ENCODE measurements at regions not wholly inside any gene's neighbourhood (a gene's known extent, or its start where the extent isn't known, plus 50 kb on each side); places are given as distances from the start of the nearest gene placed in this dataset.

DNA sequence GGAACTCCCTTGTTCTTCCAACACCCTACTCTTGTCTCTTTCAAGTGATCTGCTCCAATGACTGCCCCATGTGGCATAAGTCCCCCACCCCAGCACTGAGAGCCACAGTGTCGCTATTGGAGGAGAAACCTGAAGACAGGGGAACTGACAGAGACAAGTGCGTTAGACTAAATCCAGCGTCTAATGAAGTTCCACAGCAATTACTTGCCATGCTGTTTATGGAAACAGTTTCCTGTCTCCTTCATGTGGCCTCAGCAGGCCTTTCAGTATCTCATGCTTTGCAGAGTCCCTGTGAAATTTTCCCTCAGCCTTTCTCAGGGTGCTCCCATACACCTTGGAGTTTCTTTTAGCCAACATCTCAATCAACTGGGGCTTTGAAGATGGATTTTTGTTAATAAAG lies 277.4 kb downstream of the ETS1 start:
- no peak for ATAC-seq (ENCODE audit: insufficient read depth, low FRiP score)
- TF ChIP-seq, protein P1, sequence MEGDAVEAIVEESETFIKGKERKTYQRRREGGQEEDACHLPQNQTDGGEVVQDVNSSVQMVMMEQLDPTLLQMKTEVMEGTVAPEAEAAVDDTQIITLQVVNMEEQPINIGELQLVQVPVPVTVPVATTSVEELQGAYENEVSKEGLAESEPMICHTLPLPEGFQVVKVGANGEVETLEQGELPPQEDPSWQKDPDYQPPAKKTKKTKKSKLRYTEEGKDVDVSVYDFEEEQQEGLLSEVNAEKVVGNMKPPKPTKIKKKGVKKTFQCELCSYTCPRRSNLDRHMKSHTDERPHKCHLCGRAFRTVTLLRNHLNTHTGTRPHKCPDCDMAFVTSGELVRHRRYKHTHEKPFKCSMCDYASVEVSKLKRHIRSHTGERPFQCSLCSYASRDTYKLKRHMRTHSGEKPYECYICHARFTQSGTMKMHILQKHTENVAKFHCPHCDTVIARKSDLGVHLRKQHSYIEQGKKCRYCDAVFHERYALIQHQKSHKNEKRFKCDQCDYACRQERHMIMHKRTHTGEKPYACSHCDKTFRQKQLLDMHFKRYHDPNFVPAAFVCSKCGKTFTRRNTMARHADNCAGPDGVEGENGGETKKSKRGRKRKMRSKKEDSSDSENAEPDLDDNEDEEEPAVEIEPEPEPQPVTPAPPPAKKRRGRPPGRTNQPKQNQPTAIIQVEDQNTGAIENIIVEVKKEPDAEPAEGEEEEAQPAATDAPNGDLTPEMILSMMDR (IDR thresholded peaks at IDR 0.05; ENCODE audit: control extremely low read depth, extremely low read depth) = no peak
- Histone ChIP-seq H3K27me3 (ENCODE audit: control insufficient read depth in 3 of 3, insufficient read depth in 3 of 3, low read length in 2 of 3) (no peaks in the 10 kb centered on the region), H3K36me3 (ENCODE audit: control insufficient read depth in 4 of 4, insufficient read depth in 4 of 4, low read length in 4 of 4) (no peaks in the 10 kb centered on the region), H3K9ac (ENCODE audit: insufficient read depth in 1 of 2, low read length in 2 of 2) (no peak overlapping the region), H3K27ac (ENCODE audit: low read depth in 1 of 2, low read length in 1 of 2) (no peak overlapping the region), H3K9me3 (ENCODE audit: control insufficient read depth in 4 of 4, insufficient read depth in 3 of 4, low read length in 3 of 4) (peaks cover 0 to 5% (median 2%) of the 10 kb centered on the region in 4 donors), H3K4me1 (ENCODE audit: control insufficient read depth in 5 of 5, insufficient read depth in 5 of 5, low read length in 5 of 5) (no peaks in the 10 kb centered on the region), H3K4me3 (no peak overlapping the region)
- 73 to 75% methylated on average over 3 of the region's 3 CpGs for WGBS, 2 donors
- DNase-seq = no peak

DNA sequence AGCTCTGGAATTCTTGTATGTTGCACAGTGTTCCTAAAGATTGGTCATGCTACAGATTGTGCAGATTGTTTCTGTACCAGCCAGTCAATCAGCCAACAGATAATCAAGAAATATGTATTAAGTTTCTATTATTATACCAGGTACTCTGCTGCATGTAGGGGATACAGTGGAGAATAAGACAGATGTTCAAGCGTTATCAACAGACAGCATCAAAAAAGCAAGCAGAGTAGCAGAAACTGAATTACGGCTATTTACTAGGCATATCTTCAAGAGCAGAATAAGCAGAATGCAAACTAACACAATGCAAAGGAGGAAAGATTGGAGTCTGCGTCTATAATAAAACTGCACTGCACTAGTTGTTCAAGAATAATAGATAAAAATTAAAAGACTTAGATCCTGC lies 278.6 kb downstream of the ETS1 start:
- no peak for DNase-seq
- no peaks in the 10 kb centered on the region for H3K36me3 ChIP-seq (ENCODE audit: control insufficient read depth in 4 of 4, insufficient read depth in 4 of 4, low read length in 4 of 4)
- no peak overlapping the region for H3K4me3 ChIP-seq
- no peak for ATAC-seq (ENCODE audit: insufficient read depth, low FRiP score)
- H3K9ac ChIP-seq (ENCODE audit: insufficient read depth in 1 of 2, low read length in 2 of 2) = no peak overlapping the region
- H3K27me3 ChIP-seq (ENCODE audit: control insufficient read depth in 3 of 3, insufficient read depth in 3 of 3, low read length in 2 of 3) = no peaks in the 10 kb centered on the region
- H3K4me1 ChIP-seq (ENCODE audit: control insufficient read depth in 5 of 5, insufficient read depth in 5 of 5, low read length in 5 of 5) = no peaks in the 10 kb centered on the region
- H3K9me3 ChIP-seq (ENCODE audit: control insufficient read depth in 4 of 4, insufficient read depth in 3 of 4, low read length in 3 of 4) = no peaks in the 10 kb centered on the region
- TF ChIP-seq, protein P1 (IDR thresholded peaks at IDR 0.05; ENCODE audit: control extremely low read depth, extremely low read depth) = no peak
- H3K27ac ChIP-seq (ENCODE audit: low read depth in 1 of 2, low read length in 1 of 2) = no peak overlapping the region
- WGBS, 2 donors = 93 to 95% methylated on average over 3 of the region's 3 CpGs

DNA sequence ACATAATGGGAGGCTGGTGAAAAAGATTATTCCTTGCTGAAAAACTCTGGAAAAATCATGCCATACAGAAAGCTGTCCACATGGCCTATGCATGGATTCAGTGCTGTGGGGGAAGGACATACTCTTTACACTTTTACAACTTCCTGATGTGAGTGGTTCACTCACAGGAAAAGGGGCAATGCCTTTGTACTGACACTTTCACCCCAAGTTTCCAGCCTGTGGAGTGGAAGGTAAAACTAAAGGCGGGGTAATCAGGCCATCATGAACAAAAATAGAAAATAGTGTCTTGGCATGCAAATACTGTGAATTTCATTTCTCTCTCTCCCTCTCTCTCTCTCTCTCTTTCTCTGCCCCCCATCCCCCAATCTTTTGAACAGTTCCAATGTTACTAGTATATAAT lies 281.8 kb downstream of the ETS1 start:
- TF ChIP-seq, protein P1 (IDR thresholded peaks at IDR 0.05; ENCODE audit: control extremely low read depth, extremely low read depth) = no peak
- Histone ChIP-seq H3K9me3 (ENCODE audit: control insufficient read depth in 4 of 4, insufficient read depth in 3 of 4, low read length in 3 of 4) (no peaks in the 10 kb centered on the region), H3K27me3 (ENCODE audit: control insufficient read depth in 3 of 3, insufficient read depth in 3 of 3, low read length in 2 of 3) (no peaks in the 10 kb centered on the region), H3K36me3 (ENCODE audit: control insufficient read depth in 4 of 4, insufficient read depth in 4 of 4, low read length in 4 of 4) (no peaks in the 10 kb centered on the region), H3K27ac (ENCODE audit: low read depth in 1 of 2, low read length in 1 of 2) (no peak overlapping the region), H3K4me1 (ENCODE audit: control insufficient read depth in 5 of 5, insufficient read depth in 5 of 5, low read length in 5 of 5) (no peaks in the 10 kb centered on the region), H3K9ac (ENCODE audit: insufficient read depth in 1 of 2, low read length in 2 of 2) (no peak overlapping the region), H3K4me3 (no peak overlapping the region)
- WGBS, 2 donors = 77 to 97% methylated on average over 1 of the region's 1 CpG
- ATAC-seq (ENCODE audit: insufficient read depth, low FRiP score) (no peak), DNase-seq (no peak)
